K562 (cell line): ENCODE measurements at regions not wholly inside any gene's neighbourhood (a gene's known extent, or its start where the extent isn't known, plus 50 kb on each side); places are given as distances from the start of the nearest gene placed in this dataset.
A peak's percentile ranks its signal among the peaks of the same experiment; 100 is the strongest.

Experiments used
- ATAC-seq: fragments of 200-7000 bp; cut with Tn5 transposase; 3 replicates; pipeline ENCODE4 v1.9.1; 2020; ENCODE audit warnings: moderate library complexity
- BruUV-seq: library from RNA; stranded (reverse); fragments of 400-500 nt; replicated peaks from 2 replicates; lab custom pipeline; 2021; lab: Mats Ljungman, UMichigan
- CTCF ChIA-PET: fragments of 300-600 bp; formaldehyde crosslinking; extraction: SDS; loops from one replicate; lab custom pipeline; 2021; ENCODE audit warnings: low intra/inter-chr PET ratio; lab: Yijun Ruan, JAX
- POLR2A ChIA-PET: fragments of 300-600, 350-650 bp; sonication (Branson Sonifier 250); formaldehyde crosslinking; extraction: SDS; loops from one replicate; lab custom pipeline; 2021; ENCODE audit warnings: antibody characterized with exemption, inconsistent platforms; lab: Yijun Ruan, JAX
- DNase-seq, 4 experiments: peaks; one replicate each; pipeline versions ENCODE4 v3.0.0 to v3.0.0-alpha.2; 2011 to 2018; ENCODE audit warnings: low spot score in 3 of 4, mixed read lengths in 3 of 4; ENCODE audit errors: extremely low read depth in 1 of 4
- FAIRE-seq: peaks from 2 replicates; lab custom pipeline; 2011; peaks lifted over from hg19 to GRCh38; lab: Jason Lieb, UNC
- H2AFZ ChIP-seq: 2 replicates; pipeline ENCODE4 v1.6.0; 2011; ENCODE audit warnings: low read depth, low read length, control low read depth, inconsistent platforms
- H3K27ac ChIP-seq: fragments of 200-600 bp; 3 replicates; pipeline ENCODE4 v1.8.0; 2011; ENCODE audit warnings: low read depth, mild to moderate bottlenecking, control low read depth, inconsistent platforms, low read length, moderate library complexity, mixed read lengths; ENCODE audit errors: extremely low read depth
- H3K27me3 ChIP-seq, 2 experiments: fragments of 300-600 bp in 1 of 2; 2 replicates in 1 of 2; 3 replicates in 1 of 2; pipeline versions ENCODE4 v1.6.0 to v1.8.0; 2011; ENCODE audit warnings: inconsistent platforms in 2 of 2, low read length in 2 of 2, mild to moderate bottlenecking in 1 of 2, mixed read lengths in 1 of 2, moderate library complexity in 1 of 2; ENCODE audit not compliant: control insufficient read depth in 2 of 2, insufficient read depth in 2 of 2
- H3K36me3 ChIP-seq: fragments of 300-600 bp; 3 replicates; pipeline ENCODE4 v1.8.0; 2011; ENCODE audit warnings: mild to moderate bottlenecking, low read length, inconsistent platforms; ENCODE audit not compliant: control insufficient read depth, insufficient read depth
- H3K4me1 ChIP-seq, 2 experiments: fragments of 200-600 bp in 1 of 2; replicated peaks in 1 of 2; 2 replicates in 1 of 2; 3 replicates in 1 of 2; pipeline versions ENCODE4 v1.5.1 to v1.8.0; 2011; ENCODE audit warnings: inconsistent platforms in 2 of 2, low read length in 2 of 2, mild to moderate bottlenecking in 1 of 2, mixed read lengths in 1 of 2, moderate library complexity in 1 of 2; ENCODE audit not compliant: control insufficient read depth in 2 of 2, insufficient read depth in 2 of 2
- H3K4me2 ChIP-seq: 2 replicates; pipeline ENCODE4 v1.6.1; 2011; ENCODE audit warnings: low read length, control low read depth, inconsistent platforms, mixed read lengths; ENCODE audit not compliant: insufficient read depth
- H3K4me3 ChIP-seq: fragments of 200-600 bp; sonication (generic), shearing (Covaris generic); 2 replicates; pipeline ENCODE4 v1.5.1; 2016; ENCODE audit warnings: control low read depth, inconsistent platforms
- H3K79me2 ChIP-seq: fragments of 200-600 bp; 3 replicates; pipeline ENCODE4 v1.8.0; 2011; ENCODE audit warnings: low read length, inconsistent platforms; ENCODE audit not compliant: control insufficient read depth, insufficient read depth
- H3K9ac ChIP-seq, 2 experiments: 2 replicates each; pipeline versions ENCODE4 v1.6.0 to v1.6.1; 2011; ENCODE audit warnings: low read depth in 2 of 2, low read length in 2 of 2, control low read depth in 1 of 2, inconsistent platforms in 1 of 2, mild to moderate bottlenecking in 1 of 2, mixed read lengths in 1 of 2; ENCODE audit not compliant: insufficient read depth in 1 of 2
- H3K9me1 ChIP-seq: one replicate; pipeline ENCODE4 v1.6.0; 2011; ENCODE audit warnings: inconsistent platforms, mild to moderate bottlenecking, low read length, moderate library complexity; ENCODE audit not compliant: control insufficient read depth, insufficient read depth
- H3K9me3 ChIP-seq: replicated peaks from 2 replicates; pipeline ENCODE4 v1.5.1; 2011; ENCODE audit warnings: low read depth, low read length, inconsistent platforms; ENCODE audit not compliant: control insufficient read depth, insufficient read depth
- H4K20me1 ChIP-seq: replicated peaks from 2 replicates; pipeline ENCODE4 v1.6.1; 2011; ENCODE audit warnings: low read length, inconsistent platforms, mixed read lengths; ENCODE audit not compliant: control insufficient read depth, insufficient read depth
- EHMT2 ChIP-seq: fragments of 450-650 bp; IDR thresholded peaks from 2 replicates; pipeline ENCODE4 v1.6.1; 2018; ENCODE audit warnings: antibody characterized with exemption
- FOXA1 ChIP-seq: fragments of 450-650 bp; IDR thresholded peaks from 2 replicates; pipeline ENCODE4 v1.6.1; 2016; ENCODE audit warnings: mild to moderate bottlenecking, borderline replicate concordance
- HBP1 ChIP-seq: fragments of 450-650 bp; formaldehyde crosslinking; IDR thresholded peaks from 2 replicates; pipeline ENCODE4 v1.4.0; 2022; ENCODE audit warnings: missing genetic modification characterization
- OTX1 ChIP-seq: fragments of 450-650 bp; formaldehyde crosslinking; IDR thresholded peaks from 2 replicates; pipeline ENCODE4 v1.4.0; 2022; ENCODE audit warnings: mild to moderate bottlenecking
- TCF7 ChIP-seq: sonication (generic); IDR thresholded peaks from 2 replicates; pipeline ENCODE4 v1.6.1; 2016; ENCODE audit warnings: antibody characterized with exemption, borderline replicate concordance
- WGBS: fragments of 100-300 bp; shearing (Covaris generic); methylation state at CpG from one replicate; pipeline ENCODE4 v1.1.6; 2016; ENCODE audit warnings: low coverage, mixed read lengths; ENCODE audit not compliant: insufficient coverage; ENCODE audit errors: missing lambda C conversion rate; 5-methylcytosine and 5-hydroxymethylcytosine counted together
- in situ Hi-C: fragments of 300-500 bp; cut with MboI; formaldehyde crosslinking; loops from 4 replicates; pipeline ENCODE4 v1.15.0; 2018; ENCODE audit warnings: inconsistent platforms, mixed read lengths
- intact Hi-C: fragments of 100-400 bp; cut with micrococcal nuclease; formaldehyde crosslinking; loops from 2 replicates; pipeline ENCODE4 v1.14.2; 2022
- TF ChIP-seq, protein P1 (sequence below): sonication (generic); formaldehyde crosslinking; IDR thresholded peaks from 2 replicates; pipeline ENCODE4 v1.8.0; 2022; ENCODE audit warnings: mild to moderate bottlenecking, missing genetic modification reagents

DNA sequence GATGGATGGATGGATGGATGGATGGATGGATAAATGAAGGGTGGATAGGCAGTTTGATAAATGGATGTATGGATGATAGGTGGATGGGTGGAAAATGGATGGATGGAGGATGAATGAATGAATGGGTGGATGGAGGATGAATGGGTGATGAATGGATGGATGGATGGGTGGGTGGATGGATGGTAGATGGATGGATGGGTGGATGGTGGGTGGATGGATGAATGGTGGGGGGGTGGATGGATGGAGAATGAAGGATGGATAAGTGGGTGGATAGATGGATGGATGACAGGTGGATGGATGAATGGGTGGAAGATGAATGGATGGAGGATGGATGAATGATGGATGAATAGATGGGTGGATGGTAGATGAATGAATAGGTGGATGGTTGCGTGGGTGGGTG, 70.1 kb upstream of the BCO1 start (continued):
- TF ChIP-seq OTX1 (CRISPR knock-in tag) (0 out of 2 replicates have a peak, but pooled peaks have one; percentile 70), EHMT2 (peak; percentile 67; the same call in 1 of the 2 replicates), HBP1 (CRISPR knock-in tag) (peak; percentile 87; the same call in 1 of the 2 replicates)

DNA sequence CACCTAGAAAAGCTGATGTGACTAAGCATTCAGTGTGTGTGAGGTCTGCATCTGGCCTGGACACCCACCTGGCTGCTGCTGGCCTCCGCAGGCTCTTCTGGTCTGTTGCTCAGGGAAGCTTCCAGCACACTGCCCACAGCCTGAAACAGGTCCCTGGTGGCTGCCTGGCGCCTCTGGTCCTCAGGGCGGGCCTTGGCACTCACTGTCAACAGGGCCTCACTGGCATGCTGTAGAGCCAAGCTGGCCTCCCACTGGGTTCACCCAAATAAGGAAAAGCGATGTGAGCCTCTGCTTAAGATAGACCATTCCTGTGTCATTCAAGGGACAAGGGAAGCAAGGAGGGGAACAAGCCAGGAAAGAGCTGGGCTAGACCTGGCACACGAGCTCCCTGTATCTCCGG, 70.6 kb upstream of the BCO1 start:
- H3K9me1 ChIP-seq, result peaks cover 3% of the 10 kb centered on the region
- ChIA-PET CTCF (no interaction called here), POLR2A (interaction anchor here (0.7 kb wide), 1 partner anchor 1313 kb away, joined by 3 read pairs; no protein-coding TSS in a partner anchor)
- no peak overlapping the region for H3K9ac ChIP-seq
- ATAC-seq (no peak), FAIRE-seq (no peak), DNase-seq (no peak)
- in situ Hi-C loops, result no loop called here
- no peaks in the 10 kb centered on the region for H3K4me1 ChIP-seq
- peaks cover 12% of the 10 kb centered on the region; the same call in 1 of the 2 replicates for H4K20me1 ChIP-seq
- BruUV-seq, result no TSS peak
- H3K36me3 ChIP-seq, result no peaks in the 10 kb centered on the region
- no peak overlapping the region for H3K4me2 ChIP-seq
- no peaks in the 10 kb centered on the region for H3K79me2 ChIP-seq
- H3K9me3 ChIP-seq, result no peaks in the 10 kb centered on the region
- WGBS, result 0% methylated on average over 6 of the region's 6 CpGs
- no peak overlapping the region for H2AFZ ChIP-seq
- intact Hi-C loops, result no loop called here
- no peak overlapping the region for H3K4me3 ChIP-seq
- no peak overlapping the region for H3K27ac ChIP-seq
- H3K27me3 ChIP-seq, result peaks cover 24 to 76% of the 10 kb centered on the region in 2 experiments; a peak in 4 of 5 replicates
- TF ChIP-seq, protein P1, sequence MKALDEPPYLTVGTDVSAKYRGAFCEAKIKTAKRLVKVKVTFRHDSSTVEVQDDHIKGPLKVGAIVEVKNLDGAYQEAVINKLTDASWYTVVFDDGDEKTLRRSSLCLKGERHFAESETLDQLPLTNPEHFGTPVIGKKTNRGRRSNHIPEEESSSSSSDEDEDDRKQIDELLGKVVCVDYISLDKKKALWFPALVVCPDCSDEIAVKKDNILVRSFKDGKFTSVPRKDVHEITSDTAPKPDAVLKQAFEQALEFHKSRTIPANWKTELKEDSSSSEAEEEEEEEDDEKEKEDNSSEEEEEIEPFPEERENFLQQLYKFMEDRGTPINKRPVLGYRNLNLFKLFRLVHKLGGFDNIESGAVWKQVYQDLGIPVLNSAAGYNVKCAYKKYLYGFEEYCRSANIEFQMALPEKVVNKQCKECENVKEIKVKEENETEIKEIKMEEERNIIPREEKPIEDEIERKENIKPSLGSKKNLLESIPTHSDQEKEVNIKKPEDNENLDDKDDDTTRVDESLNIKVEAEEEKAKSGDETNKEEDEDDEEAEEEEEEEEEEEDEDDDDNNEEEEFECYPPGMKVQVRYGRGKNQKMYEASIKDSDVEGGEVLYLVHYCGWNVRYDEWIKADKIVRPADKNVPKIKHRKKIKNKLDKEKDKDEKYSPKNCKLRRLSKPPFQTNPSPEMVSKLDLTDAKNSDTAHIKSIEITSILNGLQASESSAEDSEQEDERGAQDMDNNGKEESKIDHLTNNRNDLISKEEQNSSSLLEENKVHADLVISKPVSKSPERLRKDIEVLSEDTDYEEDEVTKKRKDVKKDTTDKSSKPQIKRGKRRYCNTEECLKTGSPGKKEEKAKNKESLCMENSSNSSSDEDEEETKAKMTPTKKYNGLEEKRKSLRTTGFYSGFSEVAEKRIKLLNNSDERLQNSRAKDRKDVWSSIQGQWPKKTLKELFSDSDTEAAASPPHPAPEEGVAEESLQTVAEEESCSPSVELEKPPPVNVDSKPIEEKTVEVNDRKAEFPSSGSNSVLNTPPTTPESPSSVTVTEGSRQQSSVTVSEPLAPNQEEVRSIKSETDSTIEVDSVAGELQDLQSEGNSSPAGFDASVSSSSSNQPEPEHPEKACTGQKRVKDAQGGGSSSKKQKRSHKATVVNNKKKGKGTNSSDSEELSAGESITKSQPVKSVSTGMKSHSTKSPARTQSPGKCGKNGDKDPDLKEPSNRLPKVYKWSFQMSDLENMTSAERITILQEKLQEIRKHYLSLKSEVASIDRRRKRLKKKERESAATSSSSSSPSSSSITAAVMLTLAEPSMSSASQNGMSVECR, result no peak
- TF ChIP-seq TCF7, result no peak
- no peak for TF ChIP-seq FOXA1
